GM12864 (cell line): ENCODE measurements at regions not wholly inside any gene's neighbourhood (a gene's known extent, or its start where the extent isn't known, plus 50 kb on each side); places are given as distances from the start of the nearest gene placed in this dataset.

Experiments used
- DNase-seq: peaks from one replicate; pipeline ENCODE4 v3.0.0-alpha.2; 2011; ENCODE audit warnings: low read depth
- H3K4me3 ChIP-seq: 2 replicates; pipeline ENCODE4 v1.5.1; 2011; ENCODE audit warnings: mild to moderate bottlenecking, low read depth, low read length, control low read depth
- CTCF ChIP-seq: IDR thresholded peaks from 2 replicates; pipeline ENCODE4 v1.5.1; 2011; ENCODE audit warnings: low read depth, mild to moderate bottlenecking, moderate library complexity, low read length, control low read depth, inconsistent platforms; ENCODE audit errors: missing control alignments

- no peak for TF ChIP-seq CTCF
- DNase-seq: no peak
- H3K4me3 ChIP-seq: no peak overlapping the region
These were observed 154.1 kb downstream of the NUP210 start for GRCh38 chr3:13266005-13266404.

GRCh38 chr3:13265507-13265906 lies 154.6 kb downstream of the NUP210 start:
- TF ChIP-seq CTCF: no peak
- no peak for DNase-seq
- H3K4me3 ChIP-seq: no peak overlapping the region

- no peak overlapping the region for H3K4me3 ChIP-seq
- TF ChIP-seq CTCF: no peak
- no peak for DNase-seq
These were observed 155.1 kb downstream of the NUP210 start for GRCh38 chr3:13265016-13265415.

GRCh38 chr3:13264468-13264795 lies 155.7 kb downstream of the NUP210 start:
- TF ChIP-seq CTCF: no peak
- no peak overlapping the region for H3K4me3 ChIP-seq
- DNase-seq: no peak

- TF ChIP-seq CTCF: no peak
- DNase-seq: no peak
- no peak overlapping the region for H3K4me3 ChIP-seq
These were observed 156.2 kb downstream of the NUP210 start for GRCh38 chr3:13263770-13264467.

GRCh38 chr3:13262493-13263211 lies 157.5 kb downstream of the NUP210 start:
- DNase-seq: no peak
- TF ChIP-seq CTCF: no peak
- H3K4me3 ChIP-seq: no peak overlapping the region

- no peak for DNase-seq
- no peak overlapping the region for H3K4me3 ChIP-seq
- TF ChIP-seq CTCF: no peak
These were observed 158.2 kb downstream of the NUP210 start for GRCh38 chr3:13261892-13262291.
